Heart right ventricle (tissue), 16 donors: ENCODE measurements at regions not wholly inside any gene's neighbourhood (a gene's known extent, or its start where the extent isn't known, plus 50 kb on each side); places are given as distances from the start of the nearest gene placed in this dataset.
A peak's percentile ranks its signal among the peaks of the same experiment; 100 is the strongest.

Source experiments
- ATAC-seq, 8 donors: fragments of 200-7000 bp; cut with Tn5 transposase; one replicate each; pipeline ENCODE4 v1.9.1; 2020; ENCODE audit warnings: mild to moderate bottlenecking in 8 of 8, moderate library complexity in 8 of 8, moderate number of reproducible peaks in 1 of 8
- DNase-seq, 2 donors: peaks; one replicate each; pipeline ENCODE4 v3.0.0-alpha.2; 2020
- H3K27ac ChIP-seq, 10 donors: fragments of 200-600 bp; sonication (generic) in 2 of 10; one replicate each; pipeline versions ENCODE4 v1.5.0 to v1.8.0; 2020 to 2022; ENCODE audit warnings: mild to moderate bottlenecking in 3 of 10
- H3K27me3 ChIP-seq, 7 donors: fragments of 200-600 bp; one replicate each; pipeline ENCODE4 v1.8.0; 2021 to 2022; ENCODE audit warnings: mild to moderate bottlenecking in 2 of 7
- H3K36me3 ChIP-seq, 9 donors: fragments of 200-600 bp; sonication (generic) in 1 of 9; one replicate each; pipeline versions ENCODE4 v1.5.0 to v1.8.0; 2020 to 2022; ENCODE audit warnings: mild to moderate bottlenecking in 2 of 9
- H3K4me1 ChIP-seq, 9 donors: fragments of 200-600 bp; sonication (generic) in 1 of 9; one replicate each; pipeline versions ENCODE4 v1.5.0 to v1.8.0; 2020 to 2022; ENCODE audit warnings: mild to moderate bottlenecking in 4 of 9
- H3K4me3 ChIP-seq, 10 donors: fragments of 200-600 bp; sonication (generic) in 2 of 10; one replicate each; pipeline versions ENCODE4 v1.5.0 to v1.8.0; 2020 to 2022; ENCODE audit warnings: mild to moderate bottlenecking in 7 of 10, moderate library complexity in 2 of 10
- H3K9me3 ChIP-seq, 11 donors: fragments of 200-600 bp in 10 of 11; sonication (generic) in 2 of 11; one replicate each; pipeline versions ENCODE4 v1.5.0 to v1.8.0; 2013 to 2022; ENCODE audit warnings: mild to moderate bottlenecking in 2 of 11, control low read depth in 1 of 11, moderate library complexity in 1 of 11
- CTCF ChIP-seq, 9 donors: fragments of 200-600 bp; sonication (generic) in 2 of 9; IDR thresholded peaks; one replicate each; pipeline versions ENCODE4 v1.5.0 to v1.8.0; 2021 to 2022; ENCODE audit warnings: antibody characterized with exemption in 9 of 9, mild to moderate bottlenecking in 5 of 9, moderate library complexity in 1 of 9
- WGBS, 2 donors: extraction: QIAGEN DNeasy Blood & Tissue Kit; methylation state at CpG; one replicate each; pipeline ENCODE4 v1.1.7; 2013; ENCODE audit warnings: inconsistent platforms in 1 of 2; 5-methylcytosine and 5-hydroxymethylcytosine counted together
- intact Hi-C, 10 donors: fragments of 100-400 bp; cut with DNase I; formaldehyde crosslinking; loops; one replicate each; pipeline versions ENCODE4 v1.11.1 to v1.14.2; 2022
- donor health status: Arrhythmogenic right ventricular cardiomyopathy.
- donor health status: ischemic (EF 13 %, LVEDD 7.1; RV severe dilation, severe dysfunction).
- donor health status: healthy with polysubstance abuse.
- donor health status: DM: no; HTN: yes; CAD: no.
- donor health status: DM: no; HTN: no; CAD: no.
- donor health status: ischemic (EF 25% LVEDD 6.9; RV normal size, moderate dysfunction).
- donor health status: ischemic (EF 25% LVEDD 5.7; RV mildly dilated, moderate dysfunction).
- donor health status: healthy.
- donor health status: DM: yes; HTN: yes; CAD: no.
- donor health status: Ischemic cardiomyopathy.
- donor health status: ischemic (EF 35%, LVEDD 5.7; RV mildly dilated, moderate dysfunction).
- donor health status: nonischemic (EF 11% LVEDD 7.7; RV severe dilation, severe dysfunction).
- donor health status: DM: yes; HTN: yes; CAD: no.
- donor health status: PGD.
- donor health status: ischemic (EF 29% LVEDD 5.4; RV normal size, mild dysfunction).
- donor health status: nonischemic (EF 23%, LVEDD 6.1; RV moderate dilation, normal function).

DNA sequence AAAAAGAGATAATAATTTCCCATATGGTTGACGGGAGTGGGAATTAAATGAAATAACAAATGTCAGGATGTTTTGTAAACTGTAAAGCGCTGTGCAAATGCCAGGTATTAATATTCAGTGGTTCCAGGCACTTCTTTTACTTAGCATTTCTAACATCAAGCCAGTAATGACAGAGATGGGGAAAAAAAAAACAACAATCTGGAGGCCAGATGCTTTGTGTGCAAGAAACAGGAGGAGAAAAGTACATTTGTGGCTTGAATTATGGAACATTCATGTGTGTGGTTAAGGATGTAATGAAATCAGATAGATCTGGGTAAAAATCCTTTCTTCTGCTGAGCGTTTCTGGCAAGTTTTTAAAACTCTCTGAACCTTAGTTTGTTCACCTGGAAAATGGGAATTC lies 509.6 kb downstream of the FUT8 start:
- 76 to 82% methylated on average over 3 of the region's 3 CpGs for WGBS, 2 donors
- Histone ChIP-seq H3K27ac (no peak overlapping the region), H3K9me3 (no peaks in the 10 kb centered on the region), H3K4me3 (no peak overlapping the region), H3K4me1 (no peaks in the 10 kb centered on the region), H3K27me3 (peaks cover 0 to 47% (median 7%) of the 10 kb centered on the region in 7 donors), H3K36me3 (no peaks in the 10 kb centered on the region)
- no peak for TF ChIP-seq CTCF (IDR thresholded peaks at IDR 0.05)
- intact Hi-C loops = no loop called here
- ATAC-seq (no peak), DNase-seq (no peak)

DNA sequence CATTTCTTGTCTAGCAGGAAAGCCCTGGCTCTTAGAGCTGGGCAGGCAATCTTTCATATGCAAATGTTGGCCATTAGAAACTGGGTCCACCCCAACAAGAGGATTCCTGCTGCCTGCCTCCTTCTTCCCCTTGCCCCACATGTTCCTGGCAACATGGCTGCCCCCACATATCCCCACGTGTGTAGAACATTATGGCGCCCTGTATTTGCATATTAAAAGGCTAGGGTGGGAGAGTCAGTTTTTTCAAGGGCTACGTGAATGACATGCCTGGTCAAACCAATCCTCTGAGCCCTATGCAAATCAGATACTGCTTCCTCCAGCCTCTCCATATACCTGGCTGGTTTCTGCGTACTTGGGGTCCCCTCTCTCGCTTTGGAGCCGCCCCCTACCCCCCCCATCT lies 514.0 kb downstream of the FUT8 start:
- TF ChIP-seq CTCF (IDR thresholded peaks at IDR 0.05) = no peak

GRCh38 chr14:65926935-65927700 lies 514.6 kb downstream of the FUT8 start:
- no peak for TF ChIP-seq CTCF (IDR thresholded peaks at IDR 0.05)
- intact Hi-C loops = no loop called here
- no peak for ATAC-seq
- Histone ChIP-seq H3K27ac (peak overlapping the region in 1 of 10 donors; percentile 50), H3K27me3 (peaks cover 0 to 48% (median 15%) of the 10 kb centered on the region in 7 donors), H3K36me3 (no peaks in the 10 kb centered on the region), H3K4me1 (no peaks in the 10 kb centered on the region), H3K4me3 (no peak overlapping the region), H3K9me3 (no peaks in the 10 kb centered on the region)
- 68 to 70% methylated on average over 7 of the region's 7 CpGs for WGBS, 2 donors
- no peak for DNase-seq

More for the DNA sequence above, 514.0 kb downstream of the FUT8 start:
- ATAC-seq (no peak), DNase-seq (no peak)
- Histone ChIP-seq H3K4me3 (no peak overlapping the region), H3K4me1 (no peaks in the 10 kb centered on the region), H3K27me3 (peaks cover 0 to 53% (median 15%) of the 10 kb centered on the region in 7 donors), H3K9me3 (no peaks in the 10 kb centered on the region), H3K27ac (no peak overlapping the region), H3K36me3 (no peaks in the 10 kb centered on the region)
- WGBS, 2 donors = 60 to 65% methylated on average over 6 of the region's 6 CpGs
- intact Hi-C loops = no loop called here

GRCh38 chr14:65927931-65928356 lies 515.4 kb downstream of the FUT8 start:
- Histone ChIP-seq H3K4me1 (no peaks in the 10 kb centered on the region), H3K4me3 (no peak overlapping the region), H3K27ac (peak overlapping the region in 1 of 10 donors; percentile 50), H3K9me3 (no peaks in the 10 kb centered on the region), H3K36me3 (no peaks in the 10 kb centered on the region), H3K27me3 (peaks cover 0 to 47% (median 15%) of the 10 kb centered on the region in 7 donors)
- ATAC-seq = no peak
- intact Hi-C loops = no loop called here
- no peak for TF ChIP-seq CTCF (IDR thresholded peaks at IDR 0.05)
- DNase-seq = no peak
- WGBS, 2 donors = 32 to 37% methylated on average over 9 of the region's 9 CpGs
